Chondrocyte (in vitro differentiated cells): ENCODE measurements at regions not wholly inside any gene's neighbourhood (a gene's known extent, or its start where the extent isn't known, plus 50 kb on each side); places are given as distances from the start of the nearest gene placed in this dataset.

ENCODE experiments used
- DNase-seq: peaks from one replicate; pipeline ENCODE4 v3.0.0; 2021; ENCODE audit warnings: mixed read lengths, low spot score
- H3K27ac Mint-ChIP-seq: one replicate; pipeline ENCODE4 v1.8.0; 2021; ENCODE audit warnings: mild to moderate bottlenecking, moderate library complexity, mixed read lengths; ENCODE audit not compliant: unreplicated experiment
- H3K27me3 Mint-ChIP-seq: 2 replicates; pipeline ENCODE4 v1.8.0; 2021; ENCODE audit warnings: low read depth, mixed read lengths
- H3K36me3 Mint-ChIP-seq: 2 replicates; pipeline ENCODE4 v1.8.0; 2021; ENCODE audit warnings: low read depth, mixed read lengths
- H3K4me1 Mint-ChIP-seq: 2 replicates; pipeline ENCODE4 v1.8.0; 2021; ENCODE audit warnings: low read depth, mild to moderate bottlenecking, mixed read lengths
- H3K4me3 Mint-ChIP-seq: one replicate; pipeline ENCODE4 v1.8.0; 2021; ENCODE audit warnings: mild to moderate bottlenecking, moderate library complexity, mixed read lengths; ENCODE audit not compliant: unreplicated experiment
- H3K9me3 Mint-ChIP-seq: 2 replicates; pipeline ENCODE4 v1.8.0; 2021; ENCODE audit warnings: low read depth, mixed read lengths
- TF ChIP-seq, protein P1 (sequence below): fragments of 200-600 bp; sonication (generic); IDR thresholded peaks from 2 replicates; pipeline ENCODE4 v1.5.0; 2021; ENCODE audit warnings: antibody characterized with exemption, mild to moderate bottlenecking, moderate library complexity

DNA sequence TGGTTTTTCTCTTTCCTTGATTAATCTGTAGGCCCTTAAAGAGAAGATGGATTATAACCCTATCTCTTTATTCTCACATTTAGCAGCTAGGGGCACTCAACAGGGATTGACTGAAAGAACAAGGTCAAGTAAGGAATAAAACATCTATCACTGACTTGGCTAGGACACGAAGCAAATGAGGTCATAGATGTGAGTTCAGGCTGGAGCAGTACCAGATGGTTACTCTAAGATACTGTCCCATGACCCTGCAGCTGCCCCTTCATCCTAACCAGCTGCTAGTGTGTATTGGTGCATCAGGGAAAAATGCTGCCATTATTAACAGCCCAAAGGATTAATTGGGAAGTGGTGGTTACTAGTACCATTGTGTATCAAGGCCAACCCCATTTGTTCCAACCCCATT, 221.9 kb downstream of the CTH start:
- Mint-ChIP-seq H3K27ac (no peak overlapping the region), H3K4me1 (no peaks in the 10 kb centered on the region), H3K27me3 (peaks cover 26% of the 10 kb centered on the region), H3K4me3 (no peak overlapping the region), H3K9me3 (no peaks in the 10 kb centered on the region), H3K36me3 (no peaks in the 10 kb centered on the region)
- DNase-seq: no peak
- TF ChIP-seq, protein P1, sequence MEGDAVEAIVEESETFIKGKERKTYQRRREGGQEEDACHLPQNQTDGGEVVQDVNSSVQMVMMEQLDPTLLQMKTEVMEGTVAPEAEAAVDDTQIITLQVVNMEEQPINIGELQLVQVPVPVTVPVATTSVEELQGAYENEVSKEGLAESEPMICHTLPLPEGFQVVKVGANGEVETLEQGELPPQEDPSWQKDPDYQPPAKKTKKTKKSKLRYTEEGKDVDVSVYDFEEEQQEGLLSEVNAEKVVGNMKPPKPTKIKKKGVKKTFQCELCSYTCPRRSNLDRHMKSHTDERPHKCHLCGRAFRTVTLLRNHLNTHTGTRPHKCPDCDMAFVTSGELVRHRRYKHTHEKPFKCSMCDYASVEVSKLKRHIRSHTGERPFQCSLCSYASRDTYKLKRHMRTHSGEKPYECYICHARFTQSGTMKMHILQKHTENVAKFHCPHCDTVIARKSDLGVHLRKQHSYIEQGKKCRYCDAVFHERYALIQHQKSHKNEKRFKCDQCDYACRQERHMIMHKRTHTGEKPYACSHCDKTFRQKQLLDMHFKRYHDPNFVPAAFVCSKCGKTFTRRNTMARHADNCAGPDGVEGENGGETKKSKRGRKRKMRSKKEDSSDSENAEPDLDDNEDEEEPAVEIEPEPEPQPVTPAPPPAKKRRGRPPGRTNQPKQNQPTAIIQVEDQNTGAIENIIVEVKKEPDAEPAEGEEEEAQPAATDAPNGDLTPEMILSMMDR: no peak

DNA sequence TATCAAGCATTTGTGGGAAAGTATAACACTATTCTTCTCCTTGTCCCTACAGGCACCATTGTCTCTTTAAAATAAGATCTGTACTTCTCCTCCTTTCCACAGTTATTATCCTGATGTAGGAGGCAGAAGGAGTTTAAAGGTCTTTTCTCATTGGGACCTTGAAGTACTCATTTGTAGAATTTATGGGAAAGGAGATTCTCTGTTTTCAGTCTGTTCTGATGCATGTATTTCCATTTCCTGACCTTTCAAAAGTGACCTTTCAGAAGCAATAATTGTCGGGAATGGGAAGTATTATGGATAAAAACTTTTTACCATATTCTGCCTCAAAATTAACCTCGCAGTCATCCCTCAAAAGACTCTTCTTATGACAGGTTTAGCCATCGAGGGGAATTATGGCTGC, 224.8 kb downstream of the CTH start:
- no peaks in the 10 kb centered on the region for H3K36me3 Mint-ChIP-seq

DNA sequence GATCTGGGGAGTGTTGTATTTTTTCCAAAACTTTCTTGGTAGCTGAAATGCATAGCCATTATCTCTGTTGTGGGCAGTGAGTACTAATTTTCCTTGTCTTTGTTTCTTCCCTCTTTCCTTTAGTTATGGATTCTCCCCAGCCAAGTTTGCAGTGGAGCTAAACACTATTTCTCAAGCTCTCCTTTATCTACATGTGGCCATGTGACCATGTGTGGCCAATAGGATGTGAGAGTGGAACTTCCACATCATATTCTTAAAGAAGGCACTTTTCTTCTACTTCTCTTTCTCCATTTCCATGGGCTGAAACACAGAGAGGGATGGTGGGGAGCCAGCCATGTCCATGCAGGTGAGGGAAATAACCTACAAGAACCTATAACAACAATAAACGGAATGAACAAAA, 230.8 kb downstream of the CTH start:
- Mint-ChIP-seq H3K36me3 (no peaks in the 10 kb centered on the region), H3K4me3 (no peak overlapping the region), H3K4me1 (no peaks in the 10 kb centered on the region), H3K27ac (no peak overlapping the region), H3K9me3 (no peaks in the 10 kb centered on the region), H3K27me3 (peaks cover 13% of the 10 kb centered on the region)
- no peak for DNase-seq
- TF ChIP-seq, protein P1: no peak

More for the DNA sequence above, 224.8 kb downstream of the CTH start:
- Mint-ChIP-seq H3K4me3 (no peak overlapping the region), H3K27ac (no peak overlapping the region), H3K27me3 (peaks cover 26% of the 10 kb centered on the region), H3K4me1 (no peaks in the 10 kb centered on the region), H3K9me3 (no peaks in the 10 kb centered on the region)
- TF ChIP-seq, protein P1: no peak
- DNase-seq: no peak

DNA sequence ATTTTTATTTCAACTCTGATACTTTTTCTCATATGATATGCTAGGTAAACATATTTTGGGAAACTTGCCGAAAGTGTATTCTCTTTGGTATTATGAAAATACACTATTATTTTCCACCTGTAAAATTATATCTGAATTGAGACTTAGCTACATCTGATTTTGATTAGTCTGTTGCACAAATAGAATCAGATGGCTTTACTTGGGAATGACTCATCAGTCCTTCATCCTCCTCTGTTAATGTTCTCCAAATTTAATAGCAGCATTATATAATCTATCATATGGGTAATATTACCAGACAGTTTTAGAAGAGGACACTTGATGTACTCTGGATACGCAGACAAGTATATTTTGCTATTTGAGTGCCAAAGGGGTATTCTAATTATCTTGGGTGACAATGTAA, 245.3 kb downstream of the CTH start:
- TF ChIP-seq, protein P1: no peak
- DNase-seq: no peak
- Mint-ChIP-seq H3K4me3 (no peak overlapping the region), H3K4me1 (no peaks in the 10 kb centered on the region), H3K27me3 (peaks cover 9% of the 10 kb centered on the region), H3K36me3 (no peaks in the 10 kb centered on the region), H3K27ac (no peak overlapping the region), H3K9me3 (no peaks in the 10 kb centered on the region)

DNA sequence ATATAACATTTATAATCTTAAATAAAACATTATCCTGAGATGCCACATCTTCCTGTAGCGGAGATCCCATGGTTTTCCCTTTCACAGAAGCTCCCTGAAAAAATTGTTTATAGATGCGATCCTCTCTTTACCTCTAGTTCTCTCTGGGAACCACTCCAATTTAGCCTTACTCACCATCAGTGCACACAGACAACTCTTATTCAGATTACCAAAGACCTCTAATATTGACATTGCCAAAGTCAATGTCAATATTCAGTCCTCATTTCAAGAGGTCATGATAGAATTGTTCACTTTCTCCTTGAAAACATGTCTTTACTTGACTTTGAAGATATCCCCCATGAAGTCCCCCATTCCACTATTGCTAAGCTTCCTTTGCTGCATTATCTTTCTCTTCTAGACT, 248.8 kb downstream of the CTH start:
- Mint-ChIP-seq H3K4me3 (no peak overlapping the region), H3K4me1 (no peaks in the 10 kb centered on the region), H3K27me3 (peaks cover 7% of the 10 kb centered on the region), H3K9me3 (no peaks in the 10 kb centered on the region), H3K36me3 (no peaks in the 10 kb centered on the region), H3K27ac (no peak overlapping the region)
- TF ChIP-seq, protein P1: no peak
- no peak for DNase-seq
